ENCODE measurements at regions not wholly inside any gene's neighbourhood (a gene's known extent, or its start where the extent isn't known, plus 50 kb on each side); places are given as distances from the start of the nearest gene placed in this dataset.

DNA sequence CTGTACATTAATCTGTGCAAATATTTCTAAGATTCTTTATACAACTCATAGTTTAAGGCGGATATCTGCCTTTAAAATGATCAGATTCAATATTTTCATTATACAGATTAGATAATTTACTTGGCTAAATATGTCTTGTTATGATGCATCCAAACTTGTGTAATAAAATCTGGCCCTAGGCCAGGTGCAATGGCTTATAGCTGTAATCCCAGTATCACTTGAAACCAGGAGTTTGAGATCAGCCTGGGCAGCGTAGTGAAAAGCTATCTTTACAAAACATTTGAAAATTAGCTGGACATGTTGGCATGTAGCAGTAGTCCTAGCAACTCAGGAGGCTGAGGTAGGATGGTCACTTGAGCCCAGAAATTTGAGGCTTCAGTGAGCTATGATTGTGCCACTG is 2002.2 kb upstream of the ACO1 start:
- no peaks in the 10 kb centered on the region for H3K27me3 Mint-ChIP-seq (ENCODE audit: unreplicated experiment)
- TF ChIP-seq CTCF (IDR thresholded peaks at IDR 0.05; ENCODE audit: partially characterized antibody, unreplicated experiment): no peak
- H3K36me3 Mint-ChIP-seq (ENCODE audit: unreplicated experiment): no peaks in the 10 kb centered on the region
- no peaks in the 10 kb centered on the region for H3K4me1 Mint-ChIP-seq (ENCODE audit: low read depth, unreplicated experiment)
- DNase-seq: no peak
- H3K9me3 Mint-ChIP-seq (ENCODE audit: unreplicated experiment): peaks cover 1% of the 10 kb centered on the region
- no peak overlapping the region for H3K27ac Mint-ChIP-seq (ENCODE audit: unreplicated experiment)
- H3K4me3 Mint-ChIP-seq (ENCODE audit: unreplicated experiment): no peak overlapping the region

- Mint-ChIP-seq H3K36me3 (ENCODE audit: unreplicated experiment) (peaks cover 14% of the 10 kb centered on the region), H3K4me1 (ENCODE audit: low read depth, unreplicated experiment) (no peaks in the 10 kb centered on the region), H3K4me3 (ENCODE audit: unreplicated experiment) (no peak overlapping the region), H3K27me3 (ENCODE audit: unreplicated experiment) (no peaks in the 10 kb centered on the region), H3K9me3 (ENCODE audit: unreplicated experiment) (peaks cover 4% of the 10 kb centered on the region), H3K27ac (ENCODE audit: unreplicated experiment) (no peak overlapping the region)
- no peak for TF ChIP-seq CTCF (IDR thresholded peaks at IDR 0.05; ENCODE audit: partially characterized antibody, unreplicated experiment)
- no peak for DNase-seq
These were observed 1974.2 kb upstream of the ACO1 start for GRCh38 chr9:30410273-30410672.

GRCh38 chr9:30411571-30411970 is 1972.9 kb upstream of the ACO1 start:
- H3K27ac Mint-ChIP-seq (ENCODE audit: unreplicated experiment): no peak overlapping the region
- H3K9me3 Mint-ChIP-seq (ENCODE audit: unreplicated experiment): peaks cover 4% of the 10 kb centered on the region
- H3K4me3 Mint-ChIP-seq (ENCODE audit: unreplicated experiment): no peak overlapping the region
- no peak for TF ChIP-seq CTCF (IDR thresholded peaks at IDR 0.05; ENCODE audit: partially characterized antibody, unreplicated experiment)
- H3K4me1 Mint-ChIP-seq (ENCODE audit: low read depth, unreplicated experiment): no peaks in the 10 kb centered on the region
- peaks cover 14% of the 10 kb centered on the region for H3K36me3 Mint-ChIP-seq (ENCODE audit: unreplicated experiment)
- DNase-seq: no peak
- no peaks in the 10 kb centered on the region for H3K27me3 Mint-ChIP-seq (ENCODE audit: unreplicated experiment)

- no peaks in the 10 kb centered on the region for H3K9me3 Mint-ChIP-seq (ENCODE audit: unreplicated experiment)
- H3K4me3 Mint-ChIP-seq (ENCODE audit: unreplicated experiment): no peak overlapping the region
- H3K36me3 Mint-ChIP-seq (ENCODE audit: unreplicated experiment): no peaks in the 10 kb centered on the region
- no peak overlapping the region for H3K27ac Mint-ChIP-seq (ENCODE audit: unreplicated experiment)
- TF ChIP-seq CTCF (IDR thresholded peaks at IDR 0.05; ENCODE audit: partially characterized antibody, unreplicated experiment): no peak
- no peaks in the 10 kb centered on the region for H3K4me1 Mint-ChIP-seq (ENCODE audit: low read depth, unreplicated experiment)
- DNase-seq: no peak
- H3K27me3 Mint-ChIP-seq (ENCODE audit: unreplicated experiment): no peaks in the 10 kb centered on the region
These were observed 1925.3 kb upstream of the ACO1 start for GRCh38 chr9:30459156-30459555.

DNA sequence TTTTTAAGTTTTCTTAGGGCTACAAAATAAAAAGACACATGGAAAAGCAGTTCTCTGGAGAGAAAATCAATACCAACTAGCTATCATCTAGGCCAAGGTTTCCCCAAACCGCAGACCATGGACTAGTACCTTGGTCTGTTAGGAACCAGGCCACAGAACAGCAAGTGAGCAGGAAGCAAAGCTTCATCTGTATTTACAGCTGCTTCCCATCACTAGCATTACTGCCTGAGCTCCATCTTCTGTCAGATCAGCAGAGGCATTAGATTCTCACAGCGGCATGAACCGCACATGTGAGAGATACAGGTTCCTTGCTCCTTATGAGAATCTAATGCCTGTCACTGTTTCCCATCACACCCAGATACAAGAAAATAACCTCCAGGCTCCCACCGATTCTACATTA is 1907.6 kb upstream of the ACO1 start:
- no peak for DNase-seq
- Mint-ChIP-seq H3K9me3 (ENCODE audit: unreplicated experiment) (no peaks in the 10 kb centered on the region), H3K4me1 (ENCODE audit: low read depth, unreplicated experiment) (peaks cover 5% of the 10 kb centered on the region), H3K4me3 (ENCODE audit: unreplicated experiment) (no peak overlapping the region), H3K27me3 (ENCODE audit: unreplicated experiment) (no peaks in the 10 kb centered on the region), H3K36me3 (ENCODE audit: unreplicated experiment) (no peaks in the 10 kb centered on the region), H3K27ac (ENCODE audit: unreplicated experiment) (no peak overlapping the region)
- no peak for TF ChIP-seq CTCF (IDR thresholded peaks at IDR 0.05; ENCODE audit: partially characterized antibody, unreplicated experiment)
